Esophagus (tissue), 2 donors: ENCODE measurements at regions not wholly inside any gene's neighbourhood (a gene's known extent, or its start where the extent isn't known, plus 50 kb on each side); places are given as distances from the start of the nearest gene placed in this dataset.

Source experiments
- H3K27ac ChIP-seq, 2 donors: one replicate each; pipeline ENCODE4 v1.5.1; 2013; ENCODE audit warnings: low read depth in 2 of 2, mild to moderate bottlenecking in 2 of 2, inconsistent platforms in 1 of 2, low read length in 1 of 2, moderate library complexity in 1 of 2
- H3K27me3 ChIP-seq, 2 donors: one replicate each; pipeline ENCODE4 v1.6.1; 2013; ENCODE audit warnings: low read length in 2 of 2, control low read depth in 1 of 2, mild to moderate bottlenecking in 1 of 2; ENCODE audit not compliant: insufficient read depth in 2 of 2, control insufficient read depth in 1 of 2
- H3K36me3 ChIP-seq, 2 donors: one replicate each; pipeline ENCODE4 v1.6.1; 2013; ENCODE audit warnings: low read length in 1 of 2; ENCODE audit not compliant: control insufficient read depth in 2 of 2, insufficient read depth in 2 of 2
- H3K4me1 ChIP-seq, 2 donors: one replicate each; pipeline ENCODE4 v1.6.1; 2013; ENCODE audit warnings: low read length in 1 of 2; ENCODE audit not compliant: control insufficient read depth in 2 of 2, insufficient read depth in 2 of 2
- H3K4me3 ChIP-seq, 2 donors: one replicate each; pipeline ENCODE4 v1.5.1; 2013; ENCODE audit warnings: low read length in 2 of 2, mild to moderate bottlenecking in 2 of 2, low read depth in 1 of 2, moderate library complexity in 1 of 2
- H3K9me3 ChIP-seq, 2 donors: one replicate each; pipeline ENCODE4 v1.6.1; 2013; ENCODE audit warnings: mild to moderate bottlenecking in 2 of 2, low read depth in 1 of 2, low read length in 1 of 2, moderate library complexity in 1 of 2; ENCODE audit not compliant: control insufficient read depth in 2 of 2, insufficient read depth in 1 of 2
- WGBS, 2 donors: extraction: QIAGEN DNeasy Blood & Tissue Kit; methylation state at CpG; one replicate each; pipeline ENCODE4 v1.1.7; 2013; 5-methylcytosine and 5-hydroxymethylcytosine counted together
- donor health status: healthy with polysubstance abuse.
- donor health status: Bipolar disorder and iron deficiency.

- H3K27ac ChIP-seq = no peak overlapping the region
- peaks cover 0 to 2% of the 10 kb centered on the region in 2 donors for H3K4me1 ChIP-seq
- H3K9me3 ChIP-seq = no peaks in the 10 kb centered on the region
- no peaks in the 10 kb centered on the region for H3K36me3 ChIP-seq
- no peaks in the 10 kb centered on the region for H3K27me3 ChIP-seq
- no peak overlapping the region for H3K4me3 ChIP-seq
- 37 to 45% methylated on average over 7 of the region's 7 CpGs for whole genome bisulfite sequencing, 2 donors
Measured at GRCh38 chr2:120508567-120509041, 162.7 kb downstream of the INHBB start.

GRCh38 chr2:120509213-120509815 lies 163.4 kb downstream of the INHBB start:
- no peak overlapping the region for H3K27ac ChIP-seq
- 92 to 93% methylated on average over 14 of the region's 14 CpGs for WGBS, 2 donors

GRCh38 chr2:120509991-120510735 lies 164.2 kb downstream of the INHBB start:
- no peaks in the 10 kb centered on the region for H3K27me3 ChIP-seq
- no peaks in the 10 kb centered on the region for H3K9me3 ChIP-seq
- WGBS, 2 donors = 87 to 91% methylated on average over 10 of the region's 10 CpGs
- no peaks in the 10 kb centered on the region for H3K36me3 ChIP-seq
- peaks cover 0 to 2% of the 10 kb centered on the region in 2 donors for H3K4me1 ChIP-seq
- no peak overlapping the region for H3K27ac ChIP-seq
- H3K4me3 ChIP-seq = no peak overlapping the region

More at GRCh38 chr2:120509213-120509815, 163.4 kb downstream of the INHBB start:
- Histone ChIP-seq H3K27me3 (no peaks in the 10 kb centered on the region), H3K4me3 (no peak overlapping the region), H3K4me1 (peaks cover 0 to 2% of the 10 kb centered on the region in 2 donors), H3K36me3 (no peaks in the 10 kb centered on the region), H3K9me3 (no peaks in the 10 kb centered on the region)

- H3K4me1 ChIP-seq = peaks cover 0 to 2% of the 10 kb centered on the region in 2 donors
- H3K9me3 ChIP-seq = no peaks in the 10 kb centered on the region
- no peaks in the 10 kb centered on the region for H3K27me3 ChIP-seq
- H3K27ac ChIP-seq = no peak overlapping the region
- WGBS, 2 donors = 90 to 91% methylated on average over 8 to 11 of the region's 11 CpGs
- no peaks in the 10 kb centered on the region for H3K36me3 ChIP-seq
- no peak overlapping the region for H3K4me3 ChIP-seq
Measured at GRCh38 chr2:120510751-120511395, 164.9 kb downstream of the INHBB start.

GRCh38 chr2:120511536-120511935 lies 165.6 kb downstream of the INHBB start:
- WGBS, 2 donors = 31 to 42% methylated on average over 18 of the region's 18 CpGs
- Histone ChIP-seq H3K27ac (no peak overlapping the region), H3K36me3 (no peaks in the 10 kb centered on the region), H3K4me3 (no peak overlapping the region), H3K27me3 (no peaks in the 10 kb centered on the region), H3K4me1 (peaks cover 0 to 2% of the 10 kb centered on the region in 2 donors), H3K9me3 (no peaks in the 10 kb centered on the region)

GRCh38 chr2:120511947-120512710 lies 166.2 kb downstream of the INHBB start:
- Histone ChIP-seq H3K27me3 (no peaks in the 10 kb centered on the region), H3K9me3 (no peaks in the 10 kb centered on the region), H3K4me3 (no peak overlapping the region), H3K4me1 (peaks cover 0 to 2% of the 10 kb centered on the region in 2 donors), H3K27ac (no peak overlapping the region), H3K36me3 (no peaks in the 10 kb centered on the region)
- WGBS, 2 donors = 69 to 73% methylated on average over 17 to 19 of the region's 19 CpGs

- H3K9me3 ChIP-seq = no peaks in the 10 kb centered on the region
- H3K4me1 ChIP-seq = peaks cover 0 to 2% of the 10 kb centered on the region in 2 donors
- no peak overlapping the region for H3K4me3 ChIP-seq
- 92% methylated on average over 10 of the region's 10 CpGs for WGBS, 2 donors
- H3K27ac ChIP-seq = no peak overlapping the region
- no peaks in the 10 kb centered on the region for H3K27me3 ChIP-seq
- H3K36me3 ChIP-seq = no peaks in the 10 kb centered on the region
Measured at GRCh38 chr2:120513776-120514357, 167.9 kb downstream of the INHBB start.

- Histone ChIP-seq H3K27me3 (peaks cover 0 to 5% of the 10 kb centered on the region in 2 donors), H3K9me3 (no peaks in the 10 kb centered on the region), H3K36me3 (no peaks in the 10 kb centered on the region), H3K4me1 (peaks cover 0 to 2% of the 10 kb centered on the region in 2 donors), H3K4me3 (no peak overlapping the region), H3K27ac (no peak overlapping the region)
- 87 to 88% methylated on average over 8 of the region's 8 CpGs for WGBS, 2 donors
Measured at GRCh38 chr2:120514521-120514920, 168.6 kb downstream of the INHBB start.
